ENCODE measurements at regions not wholly inside any gene's neighbourhood (a gene's known extent, or its start where the extent isn't known, plus 50 kb on each side); places are given as distances from the start of the nearest gene placed in this dataset.

GRCh38 chr18:25465152-25465732 is 113.3 kb upstream of the ZNF521 start:
- peak overlapping the region; percentile 99 for H4K5ac ChIP-seq (ENCODE audit: low read depth, low read length)
- POLR2A ChIA-PET (ENCODE audit: unreplicated experiment), result no interaction called here
- H3K4me1 ChIP-seq (ENCODE audit: control insufficient read depth, insufficient read depth, low read length), result peaks cover 32% of the 10 kb centered on the region
- peak overlapping the region; percentile 99 for H2BK20ac ChIP-seq (ENCODE audit: low read depth, low read length)
- peaks cover 19% of the 10 kb centered on the region for H3K9me1 ChIP-seq (ENCODE audit: insufficient read depth, low read length)
- H3K56ac ChIP-seq (ENCODE audit: extremely low read depth, insufficient read depth, low read length), result peak overlapping the region; percentile 91; the same call in 1 of the 2 replicates
- WGBS, 2 experiments (ENCODE audit: extremely low coverage in 2 of 2, insufficient read length in 1 of 2), result 94% methylated on average over 3 of the region's 15 CpGs; no CpG with 5 or more reads in 1 of the 2 experiments
- H3K23ac ChIP-seq (ENCODE audit: low read depth, low read length), result peak overlapping the region; percentile 96
- H2AK9ac ChIP-seq (replicated peaks; ENCODE audit: low read depth, low read length, poor library complexity), result no peak overlapping the region
- no peak for DNase-seq
- peak overlapping the region; percentile 77 for H2AK5ac ChIP-seq (ENCODE audit: low read depth, low read length)
- no peaks in the 10 kb centered on the region for H4K20me1 ChIP-seq (ENCODE audit: insufficient read depth, low read length)
- H4K91ac ChIP-seq (ENCODE audit: insufficient read depth, low read depth, low read length), result peak overlapping the region; percentile 96
- dilution Hi-C loops (cut with HindIII; ENCODE audit: low sequenced_read_pairs, unreplicated experiment) (no loop called here), intact Hi-C loops (cut with micrococcal nuclease) (no loop called here), in situ Hi-C loops (cut with MboI; ENCODE audit: low sequenced_read_pairs) (no loop called here)
- peak overlapping the region; percentile 38 for H2AFZ ChIP-seq (replicated peaks; ENCODE audit: low read length, poor library complexity)
- no peaks in the 10 kb centered on the region for H3K79me1 ChIP-seq (ENCODE audit: low read depth in 1 of 2, low read length in 2 of 2)
- TF ChIP-seq CEBPB (IDR thresholded peaks at IDR 0.05; ENCODE audit: low read depth, low read length) (no peak), RAD21 (IDR thresholded peaks at IDR 0.05; ENCODE audit: low read length) (no peak), SMC3 (IDR thresholded peaks at IDR 0.05; ENCODE audit: low read depth, low read length) (no peak), POLR2A (IDR thresholded peaks at IDR 0.05; ENCODE audit: low read depth, low read length) (no peak), MAZ (IDR thresholded peaks at IDR 0.05; ENCODE audit: borderline replicate concordance, low read depth, low read length) (no peak), NFE2L2 (IDR thresholded peaks at IDR 0.05; ENCODE audit: low read depth, low read length) (no peak), FOS (IDR thresholded peaks at IDR 0.05; ENCODE audit: low read depth, low read length) (no peak), BHLHE40 (IDR thresholded peaks at IDR 0.05; ENCODE audit: low read depth, low read length) (no peak), MAFK (IDR thresholded peaks at IDR 0.05; ENCODE audit: low read depth, low read length) (no peak), USF2 (IDR thresholded peaks at IDR 0.05; ENCODE audit: low read depth, low read length) (no peak), RFX5 (IDR thresholded peaks at IDR 0.05; ENCODE audit: low read depth, low read length) (no peak), ELK1 (IDR thresholded peaks at IDR 0.05; ENCODE audit: borderline replicate concordance, low read depth, low read length) (no peak), CHD1 (IDR thresholded peaks at IDR 0.05; ENCODE audit: low read depth, low read length) (no peak), MXI1 (IDR thresholded peaks at IDR 0.05; ENCODE audit: borderline replicate concordance, low read depth, low read length) (no peak), RCOR1 (IDR thresholded peaks at IDR 0.05; ENCODE audit: insufficient replicate concordance, low read length) (no peak)
- TF ChIP-seq, protein P1, sequence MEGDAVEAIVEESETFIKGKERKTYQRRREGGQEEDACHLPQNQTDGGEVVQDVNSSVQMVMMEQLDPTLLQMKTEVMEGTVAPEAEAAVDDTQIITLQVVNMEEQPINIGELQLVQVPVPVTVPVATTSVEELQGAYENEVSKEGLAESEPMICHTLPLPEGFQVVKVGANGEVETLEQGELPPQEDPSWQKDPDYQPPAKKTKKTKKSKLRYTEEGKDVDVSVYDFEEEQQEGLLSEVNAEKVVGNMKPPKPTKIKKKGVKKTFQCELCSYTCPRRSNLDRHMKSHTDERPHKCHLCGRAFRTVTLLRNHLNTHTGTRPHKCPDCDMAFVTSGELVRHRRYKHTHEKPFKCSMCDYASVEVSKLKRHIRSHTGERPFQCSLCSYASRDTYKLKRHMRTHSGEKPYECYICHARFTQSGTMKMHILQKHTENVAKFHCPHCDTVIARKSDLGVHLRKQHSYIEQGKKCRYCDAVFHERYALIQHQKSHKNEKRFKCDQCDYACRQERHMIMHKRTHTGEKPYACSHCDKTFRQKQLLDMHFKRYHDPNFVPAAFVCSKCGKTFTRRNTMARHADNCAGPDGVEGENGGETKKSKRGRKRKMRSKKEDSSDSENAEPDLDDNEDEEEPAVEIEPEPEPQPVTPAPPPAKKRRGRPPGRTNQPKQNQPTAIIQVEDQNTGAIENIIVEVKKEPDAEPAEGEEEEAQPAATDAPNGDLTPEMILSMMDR (conservative IDR thresholded peaks at IDR 0.05; ENCODE audit: low read depth, low read length), result no peak
- H3K27me3 ChIP-seq (ENCODE audit: control insufficient read depth, insufficient read depth, low read length), result no peaks in the 10 kb centered on the region
- H3K9ac ChIP-seq (ENCODE audit: low read depth, low read length), result no peak overlapping the region
- peak overlapping the region; percentile 99 for H3K14ac ChIP-seq (replicated peaks; ENCODE audit: low read depth, low read length)
- H4K8ac ChIP-seq (ENCODE audit: low read depth in 2 of 2, low read length in 2 of 2), result peak overlapping the region; percentile 77 to 94
- CTCF ChIA-PET, result interaction anchor here (0.6 to 1.0 kb wide), 2 partner anchors 11 to 117 kb away, joined by 3 to 10 read pairs; no protein-coding TSS in a partner anchor
- H3K9me3 ChIP-seq (ENCODE audit: control insufficient read depth, insufficient read depth, low read length), result no peaks in the 10 kb centered on the region
- H3K36me3 ChIP-seq (ENCODE audit: control insufficient read depth, insufficient read depth, low read length), result no peaks in the 10 kb centered on the region
- no TSS peak for BruUV-seq (replicated peaks)
- peak overlapping the region; percentile 99 for H2BK120ac ChIP-seq (ENCODE audit: low read depth, low read length)
- no peak for ATAC-seq (ENCODE audit: low read depth)
- H3K4ac ChIP-seq (ENCODE audit: low read depth, low read length), result peak overlapping the region; percentile 99
- no peak overlapping the region for H3K4me3 ChIP-seq (ENCODE audit: insufficient read depth, low read depth, low read length)
- H2BK15ac ChIP-seq (ENCODE audit: low read depth, low read length), result peak overlapping the region; percentile 92; the same call in 2 of the 3 replicates
- peak overlapping the region; percentile 99 for H2BK5ac ChIP-seq (ENCODE audit: low read depth, low read length, poor library complexity, severe bottlenecking)
- peak overlapping the region; percentile 99 for H3K18ac ChIP-seq (ENCODE audit: low read depth, low read length)
- no peak overlapping the region for H3K4me2 ChIP-seq (ENCODE audit: low read depth, low read length)
- H3K27ac ChIP-seq (ENCODE audit: insufficient read depth, low read length), result peak overlapping the region; percentile 92

All from IMR-90 (cell line).